ENCODE measurements at regions not wholly inside any gene's neighbourhood (a gene's known extent, or its start where the extent isn't known, plus 50 kb on each side); places are given as distances from the start of the nearest gene placed in this dataset.
"Not testable (repeated sequence)": the region's sequence is repeated elsewhere in the genome, so short reads cannot be mapped to it uniquely, and the experiment has no call there.

DNA sequence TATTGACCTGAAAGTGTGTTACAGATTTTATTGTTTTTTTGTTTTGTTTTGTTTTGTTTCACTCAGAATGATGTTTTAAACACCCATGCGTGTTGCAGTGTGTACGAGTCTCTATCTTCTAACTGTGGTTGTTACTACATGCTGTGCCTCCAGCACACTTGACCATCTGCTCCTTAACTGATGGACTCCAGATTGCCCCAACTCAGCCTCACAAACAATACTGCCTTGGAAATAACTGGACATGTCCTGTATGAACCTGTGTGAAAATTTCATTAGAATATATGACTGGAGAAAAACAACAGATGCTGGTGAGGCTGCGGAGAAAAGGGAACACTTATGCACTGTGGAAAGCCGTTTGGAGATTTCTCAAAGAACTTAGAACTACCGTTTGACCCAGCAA is 68.7 kb upstream of the HAND1 start:
- no peak for TF ChIP-seq POLR2A (IDR thresholded peaks at IDR 0.05; ENCODE audit: low read depth, low read length)
- FAIRE-seq (no peak), DNase-seq (ENCODE audit: insufficient read length, low spot score) (no peak)

DNA sequence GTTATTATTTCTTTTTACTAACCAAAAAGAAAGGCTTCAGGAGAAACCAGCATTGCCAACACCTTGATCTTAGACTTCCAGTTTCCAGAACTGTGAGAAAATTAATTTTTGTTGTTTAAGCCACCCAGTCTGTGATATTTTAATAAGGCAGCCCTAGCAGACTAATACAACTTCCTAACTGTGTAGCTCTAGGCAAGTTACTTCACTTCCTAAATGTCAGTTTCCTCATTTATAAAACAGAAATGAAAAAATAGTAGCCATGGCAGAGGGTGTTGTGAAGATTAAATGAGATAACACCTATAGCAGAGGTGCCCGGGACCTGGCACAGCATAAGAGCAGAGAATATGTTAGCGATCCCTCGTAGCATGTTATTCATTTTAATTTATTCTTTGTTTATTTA is 66.6 kb upstream of the HAND1 start:
- no peak for TF ChIP-seq POLR2A (IDR thresholded peaks at IDR 0.05; ENCODE audit: low read depth, low read length)
- FAIRE-seq: no peak
- DNase-seq (ENCODE audit: insufficient read length, low spot score): no peak

DNA sequence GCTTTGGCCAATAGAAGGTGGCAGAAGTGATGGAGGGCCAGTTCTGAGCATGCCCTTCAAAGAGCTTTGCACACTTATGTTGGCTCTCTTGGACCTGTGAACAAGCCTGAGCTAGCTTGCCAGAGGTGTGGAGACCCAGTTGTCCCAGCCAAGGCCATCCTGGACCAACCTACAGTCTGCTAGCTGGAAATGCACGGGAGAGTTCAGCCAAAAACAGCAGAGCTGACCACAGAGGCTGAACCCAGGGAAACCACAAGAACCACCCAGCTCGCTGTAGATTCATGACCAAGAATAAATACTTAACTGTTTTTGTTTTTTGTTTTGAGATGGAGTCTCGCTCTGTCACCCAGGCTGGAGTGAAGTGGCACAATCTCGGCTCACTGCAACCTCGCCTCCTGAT is 65.4 kb upstream of the HAND1 start:
- no peak for FAIRE-seq
- peak; percentile 30 for DNase-seq (ENCODE audit: insufficient read length, low spot score)
- TF ChIP-seq POLR2A (IDR thresholded peaks at IDR 0.05; ENCODE audit: low read depth, low read length): no peak

DNA sequence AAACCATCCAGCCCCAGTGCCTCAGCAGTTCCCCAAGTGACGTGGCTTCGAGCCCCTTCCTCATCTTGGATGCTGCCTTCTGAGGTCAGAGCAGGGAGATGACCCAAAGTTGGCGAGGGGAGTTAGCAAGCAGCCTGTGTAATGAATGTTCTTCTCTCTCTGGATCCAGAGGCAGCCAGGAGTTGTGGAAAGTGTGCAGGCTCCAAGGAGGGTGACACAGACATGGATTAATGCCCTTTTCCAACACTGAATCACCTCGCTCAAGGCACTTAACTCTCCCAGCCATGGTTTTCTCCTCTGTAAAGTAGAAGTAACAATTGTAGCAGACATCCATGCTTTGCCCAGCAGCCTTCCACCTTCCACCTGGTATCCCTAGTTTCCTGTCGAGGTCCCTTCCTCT is 64.6 kb upstream of the HAND1 start:
- no peak for TF ChIP-seq POLR2A (IDR thresholded peaks at IDR 0.05; ENCODE audit: low read depth, low read length)
- FAIRE-seq (no peak), DNase-seq (ENCODE audit: insufficient read length, low spot score) (no peak)

DNA sequence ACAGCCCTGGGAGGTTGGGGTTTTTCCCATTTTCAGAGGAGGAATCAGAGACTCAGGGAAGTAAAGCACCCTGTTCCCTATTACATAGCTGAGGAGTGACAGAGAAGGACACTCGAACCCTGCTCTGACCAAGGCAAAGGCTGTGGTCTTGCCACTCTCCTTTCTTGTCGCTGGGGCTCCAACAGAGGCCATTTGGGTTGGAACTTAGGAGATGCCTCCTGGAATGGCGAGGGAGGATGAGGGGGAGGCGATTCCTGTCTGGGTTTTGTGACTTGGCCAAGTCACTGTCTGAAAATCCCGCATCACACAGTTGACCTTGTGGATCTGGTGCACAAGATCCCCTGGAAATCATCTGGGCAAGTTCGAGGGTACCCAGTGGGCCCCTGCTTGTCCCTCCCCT is 64.0 kb upstream of the HAND1 start:
- FAIRE-seq: no peak
- DNase-seq (ENCODE audit: insufficient read length, low spot score): no peak
- no peak for TF ChIP-seq POLR2A (IDR thresholded peaks at IDR 0.05; ENCODE audit: low read depth, low read length)

DNA sequence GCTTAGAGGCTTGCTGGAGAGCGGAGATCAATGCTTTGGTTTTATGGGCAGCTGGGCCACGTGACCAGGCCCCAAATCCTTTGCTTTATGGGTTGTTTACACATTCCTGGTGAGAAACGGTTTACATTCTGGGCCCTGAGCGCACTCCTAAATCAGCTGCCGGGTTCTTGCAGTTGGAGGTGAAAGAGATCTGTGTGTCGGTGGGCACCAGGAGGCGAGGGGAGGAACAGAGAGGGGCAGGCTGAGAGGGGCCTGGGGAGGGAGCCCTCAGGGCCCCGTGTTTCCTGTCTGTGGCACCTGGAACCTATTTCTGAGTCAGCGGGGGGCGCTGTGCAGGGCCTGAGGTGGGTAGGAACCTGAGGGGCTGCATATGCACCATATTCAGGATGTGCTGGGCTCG is 63.5 kb upstream of the HAND1 start:
- FAIRE-seq (no peak), DNase-seq (ENCODE audit: insufficient read length, low spot score) (no peak)
- TF ChIP-seq POLR2A (IDR thresholded peaks at IDR 0.05; ENCODE audit: low read depth, low read length): no peak

DNA sequence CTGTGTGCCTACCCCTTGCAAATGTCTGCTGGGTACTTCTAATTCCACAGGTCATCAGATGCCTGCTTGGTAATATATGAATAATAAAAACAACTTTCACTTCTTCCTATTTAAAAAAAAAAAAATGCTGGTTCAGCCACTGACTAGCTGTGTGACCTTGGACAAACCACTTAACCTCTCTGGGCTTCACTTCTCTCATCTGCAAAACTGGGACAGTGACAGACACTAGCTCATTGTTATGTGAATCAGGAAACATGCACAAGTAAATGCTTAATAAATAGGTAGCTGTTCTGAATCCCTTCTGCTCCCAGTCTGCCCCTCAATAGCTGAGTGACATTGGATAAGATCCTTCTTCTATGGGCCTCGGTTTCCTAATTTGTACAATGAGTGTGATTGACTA is 62.6 kb upstream of the HAND1 start:
- no peak for FAIRE-seq
- no peak for DNase-seq (ENCODE audit: insufficient read length, low spot score)
- TF ChIP-seq POLR2A (IDR thresholded peaks at IDR 0.05; ENCODE audit: low read depth, low read length): no peak

DNA sequence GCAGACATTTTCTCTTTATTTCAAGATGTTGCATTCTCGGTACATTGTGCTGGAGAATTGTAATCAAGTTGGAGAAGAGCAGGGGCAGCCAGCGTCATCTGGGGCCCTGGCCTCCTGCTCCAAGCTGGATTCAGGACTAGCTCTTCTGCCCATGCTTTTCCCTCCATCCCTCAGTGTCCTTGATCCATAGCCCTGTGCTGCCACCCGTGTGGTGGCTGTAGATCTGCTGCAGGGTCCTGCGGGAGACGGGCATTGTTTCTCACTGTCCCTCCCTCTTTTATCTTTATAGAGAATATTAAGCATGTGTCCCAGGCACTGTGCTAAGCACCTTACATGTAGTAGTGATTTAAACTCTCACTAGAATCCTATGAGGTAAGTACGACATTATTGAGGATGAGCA is 60.5 kb upstream of the HAND1 start:
- DNase-seq (ENCODE audit: insufficient read length, low spot score) (no peak), FAIRE-seq (no peak)
- TF ChIP-seq POLR2A (IDR thresholded peaks at IDR 0.05; ENCODE audit: low read depth, low read length): no peak

DNA sequence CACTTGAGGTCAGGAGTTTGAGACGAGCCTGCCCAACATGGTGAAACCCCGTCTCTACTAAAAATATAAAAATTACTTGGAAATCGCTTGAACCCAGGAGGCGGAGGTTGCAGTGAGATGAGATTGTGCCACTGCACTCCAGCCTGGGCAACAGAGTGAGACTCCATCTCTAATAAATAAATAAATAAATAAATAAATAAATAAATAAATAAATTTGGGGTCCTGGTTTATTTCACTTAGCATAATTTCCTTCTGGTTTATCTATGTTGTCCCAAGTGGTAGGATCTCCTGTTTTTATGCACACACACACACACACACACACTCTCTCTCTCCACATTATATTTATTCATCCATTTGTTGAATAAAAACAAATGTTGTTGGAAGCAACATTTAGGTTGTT is 58.4 kb upstream of the HAND1 start:
- not testable (repeated sequence) for DNase-seq (ENCODE audit: insufficient read length, low spot score); FAIRE-seq

DNA sequence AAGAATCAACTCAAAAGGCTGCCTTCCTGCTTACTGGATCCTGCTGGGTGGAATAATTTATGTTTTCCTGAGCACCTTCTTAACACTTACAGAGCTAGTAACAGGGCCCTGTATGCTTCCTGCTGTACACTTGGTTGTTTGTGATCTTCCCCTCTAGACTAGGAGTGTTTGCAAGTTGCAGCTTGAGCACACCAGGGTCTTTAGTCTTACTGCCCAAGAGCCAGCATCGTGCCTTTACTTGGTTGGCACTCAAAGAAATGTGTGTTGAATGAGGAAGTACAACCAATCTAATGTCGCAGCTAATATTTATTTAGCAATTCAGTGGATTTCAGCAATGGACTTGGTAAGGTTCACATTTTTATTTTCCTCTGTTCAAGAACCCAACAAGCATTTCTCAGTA is 57.5 kb upstream of the HAND1 start:
- TF ChIP-seq POLR2A (IDR thresholded peaks at IDR 0.05; ENCODE audit: low read depth, low read length): no peak
- no peak for DNase-seq (ENCODE audit: insufficient read length, low spot score)
- FAIRE-seq: no peak

DNA sequence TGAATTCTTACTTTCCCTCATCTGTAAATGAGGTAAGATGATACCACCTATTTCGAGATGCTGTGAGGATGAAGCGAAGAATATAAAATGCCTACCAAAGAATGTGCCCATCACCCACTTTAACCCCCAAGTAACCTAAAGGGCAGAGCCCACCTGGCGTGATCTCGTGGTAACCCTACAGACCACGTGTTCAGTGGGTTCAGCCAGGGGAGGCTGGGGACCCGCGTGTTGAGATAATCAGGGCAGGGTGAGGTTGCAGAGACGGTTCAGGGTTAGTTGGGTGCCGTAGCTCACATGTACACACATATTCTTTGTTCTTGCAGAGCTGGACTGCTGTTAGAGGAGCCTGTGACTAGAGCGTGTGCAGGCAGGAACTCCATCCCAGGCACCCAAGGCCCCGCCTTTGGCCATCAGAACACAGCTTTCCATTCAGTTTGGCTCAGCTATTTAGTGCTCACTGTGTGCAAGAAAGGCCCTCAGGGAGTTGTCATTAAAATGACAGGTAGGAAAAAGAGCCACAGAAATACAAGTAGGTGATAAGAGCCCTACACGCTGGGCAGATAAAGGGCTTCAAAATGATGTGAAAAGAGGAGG is 56.5 kb upstream of the HAND1 start:
- no peak for FAIRE-seq
- no peak for TF ChIP-seq POLR2A (IDR thresholded peaks at IDR 0.05; ENCODE audit: low read depth, low read length)
- DNase-seq (ENCODE audit: insufficient read length, low spot score): no peak

DNA sequence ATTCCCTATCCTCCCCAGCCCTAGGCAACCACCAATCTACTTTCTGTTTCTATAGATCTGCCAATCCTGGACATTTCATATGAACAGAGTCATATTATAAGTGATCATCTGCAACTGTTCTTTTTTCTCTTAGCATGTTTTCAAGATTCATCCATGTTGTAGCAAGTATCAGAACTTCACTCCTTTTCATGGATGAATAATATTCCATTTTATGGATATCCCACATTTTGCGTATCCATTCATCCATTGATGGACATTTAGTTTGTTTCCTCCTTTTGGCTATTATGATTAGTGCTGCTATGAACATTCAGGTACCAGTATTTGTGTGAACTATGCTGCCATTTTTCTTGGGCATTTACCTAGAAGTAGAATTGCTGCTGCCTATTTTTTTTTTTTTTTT is 51.3 kb upstream of the HAND1 start:
- no peak for FAIRE-seq
- TF ChIP-seq POLR2A (IDR thresholded peaks at IDR 0.05; ENCODE audit: low read depth, low read length): no peak
- DNase-seq (ENCODE audit: insufficient read length, low spot score): no peak

DNA sequence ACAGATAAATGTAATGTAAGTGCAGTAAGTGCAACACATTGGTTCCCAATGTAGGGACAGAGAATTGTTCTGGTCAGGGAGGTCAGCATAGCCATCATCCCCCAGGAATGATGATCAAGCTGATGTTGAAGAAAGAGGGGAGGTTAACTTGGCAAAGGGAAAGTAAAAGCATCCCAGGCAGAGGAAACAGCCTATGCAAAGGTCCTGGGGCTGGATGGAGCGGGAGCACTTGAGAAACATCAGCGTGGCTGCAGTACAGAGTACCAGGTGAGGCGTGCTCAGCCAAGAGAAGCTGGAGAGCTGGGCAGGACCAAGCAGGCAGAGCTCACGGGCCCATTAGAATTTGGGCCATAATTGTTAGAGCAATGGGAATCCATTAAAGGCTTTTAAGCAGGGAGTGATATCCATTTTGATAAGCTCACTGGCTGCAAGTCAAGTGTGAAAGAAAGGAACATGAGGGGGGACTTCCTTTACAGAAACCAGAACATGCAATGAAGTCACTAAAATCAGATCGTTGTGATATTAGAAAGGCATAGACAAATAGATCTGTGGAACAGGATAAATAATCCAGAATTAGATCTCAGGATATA is 50.1 kb upstream of the HAND1 start:
- DNase-seq (ENCODE audit: insufficient read length, low spot score) (no peak), FAIRE-seq (no peak)
- no peak for TF ChIP-seq POLR2A (IDR thresholded peaks at IDR 0.05; ENCODE audit: low read depth, low read length)

Data from H54 (cell line).